Activated CD8-positive, alpha-beta memory T cell treated with anti-CD3 and anti-CD28 coated beads, Interleukin-2, amount 10 ng/mL, durations not matched to agents 7 days and 5 days (primary cell): ENCODE measurements at regions not wholly inside any gene's neighbourhood (a gene's known extent, or its start where the extent isn't known, plus 50 kb on each side); places are given as distances from the start of the nearest gene placed in this dataset.
"Not testable (repeated sequence)": the region's sequence is repeated elsewhere in the genome, so short reads cannot be mapped to it uniquely, and the experiment has no call there.

ENCODE experiments used
- ATAC-seq: fragments of 150-1000 bp; cut with Tn5 transposase; one replicate; pipeline ENCODE4 v1.10.0; 2021; ENCODE audit warnings: moderate library complexity
- CTCF ChIA-PET: fragments of 350-600 bp; sonication (Branson Sonifier 250); formaldehyde crosslinking; loops from one replicate; lab custom pipeline; 2021; ENCODE audit warnings: antibody characterized with exemption; lab: Charles Lee
- DNase-seq: peaks from one replicate; pipeline ENCODE4 v3.0.0-alpha.2; 2020
- H3K27ac Mint-ChIP-seq: one replicate; pipeline ENCODE4 v1.8.0; 2021; ENCODE audit warnings: mild to moderate bottlenecking, mixed read lengths
- H3K27me3 Mint-ChIP-seq: one replicate; pipeline ENCODE4 v1.8.0; 2021; ENCODE audit warnings: mixed read lengths
- H3K36me3 Mint-ChIP-seq: one replicate; pipeline ENCODE4 v1.8.0; 2021; ENCODE audit warnings: mild to moderate bottlenecking, mixed read lengths
- H3K4me1 Mint-ChIP-seq: one replicate; pipeline ENCODE4 v1.8.0; 2021; ENCODE audit warnings: mixed read lengths
- H3K4me3 Mint-ChIP-seq: one replicate; pipeline ENCODE4 v1.8.0; 2021; ENCODE audit warnings: mild to moderate bottlenecking, moderate library complexity, mixed read lengths
- H3K9me3 Mint-ChIP-seq: one replicate; pipeline ENCODE4 v1.8.0; 2022; ENCODE audit warnings: low read depth, mixed read lengths

DNA sequence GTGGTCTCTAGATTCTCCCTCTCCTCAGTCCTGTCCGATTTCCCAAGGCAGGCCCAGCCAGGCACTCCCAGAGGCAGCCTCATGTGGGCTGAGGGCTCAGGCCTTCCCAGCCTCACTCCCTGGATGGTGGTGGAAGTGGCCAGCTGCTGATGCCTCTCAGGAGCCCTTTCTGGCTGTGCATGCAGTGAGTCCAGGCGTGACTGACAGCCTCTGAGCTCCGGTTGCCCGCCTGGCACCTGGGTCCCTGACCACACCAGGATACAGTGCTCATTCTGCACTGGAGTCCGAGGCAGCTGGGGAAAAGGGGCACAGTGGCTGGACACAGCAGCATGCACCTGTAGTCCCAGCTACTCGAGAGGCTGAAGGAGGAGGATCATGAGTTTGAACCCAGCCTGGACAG lies 132.6 kb downstream of the CUL2 start:
- Mint-ChIP-seq H3K27me3 (no peaks in the 10 kb centered on the region), H3K4me3 (no peak overlapping the region), H3K9me3 (no peaks in the 10 kb centered on the region), H3K4me1 (no peaks in the 10 kb centered on the region), H3K36me3 (no peaks in the 10 kb centered on the region), H3K27ac (no peak overlapping the region)
- no peak for DNase-seq
- no peak for ATAC-seq
- CTCF ChIA-PET, result interaction anchor here (0.5 kb wide), 1 partner anchor 1744 kb away, joined by 3 read pairs; no protein-coding TSS in a partner anchor

DNA sequence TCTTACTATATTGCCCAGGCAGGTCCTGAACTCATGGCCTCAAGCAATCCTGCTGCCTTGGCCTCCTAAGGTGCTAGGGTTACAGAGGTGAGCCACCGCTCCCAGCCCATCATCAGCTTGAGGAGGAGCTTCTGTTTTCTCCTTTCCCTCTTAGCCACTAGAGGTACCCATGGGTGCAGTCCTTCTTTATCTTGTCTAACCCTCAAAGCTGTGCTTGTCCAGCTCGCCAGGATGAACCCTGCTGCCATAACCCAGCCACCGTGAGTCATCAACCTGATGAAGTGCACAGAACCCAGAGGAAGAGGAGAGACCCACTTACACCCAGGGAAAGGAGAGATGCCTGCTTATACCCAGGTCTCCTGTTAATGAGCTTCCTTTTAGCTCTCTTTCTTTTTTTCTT lies 133.4 kb downstream of the CUL2 start:
- CTCF ChIA-PET, result no interaction called here
- DNase-seq (no peak), ATAC-seq (no peak)
- no peaks in the 10 kb centered on the region for H3K36me3 Mint-ChIP-seq
- no peaks in the 10 kb centered on the region for H3K4me1 Mint-ChIP-seq
- H3K27ac Mint-ChIP-seq, result no peak overlapping the region
- no peaks in the 10 kb centered on the region for H3K27me3 Mint-ChIP-seq
- H3K4me3 Mint-ChIP-seq, result no peak overlapping the region
- no peaks in the 10 kb centered on the region for H3K9me3 Mint-ChIP-seq

DNA sequence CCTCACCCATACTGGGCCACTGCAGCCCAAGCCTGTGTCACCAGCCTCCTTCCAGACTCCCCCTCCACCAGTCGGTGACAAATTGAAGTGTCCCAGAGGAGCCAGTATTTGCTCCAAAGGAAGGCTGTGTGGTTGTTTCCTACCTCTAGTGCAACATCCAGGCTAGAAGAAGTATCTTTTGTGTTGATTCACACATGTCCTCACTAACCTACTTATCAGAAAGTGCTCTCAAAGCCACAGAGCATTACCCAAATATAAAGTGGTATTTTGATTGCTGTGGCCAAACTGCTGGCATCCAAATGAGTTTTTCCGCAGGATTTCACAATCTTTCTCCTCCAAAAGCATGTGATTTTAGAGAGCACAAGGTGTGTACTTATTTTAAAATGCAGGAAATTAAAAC lies 134.8 kb downstream of the CUL2 start:
- H3K4me1 Mint-ChIP-seq, result no peaks in the 10 kb centered on the region
- CTCF ChIA-PET, result no interaction called here
- no peaks in the 10 kb centered on the region for H3K27me3 Mint-ChIP-seq
- no peaks in the 10 kb centered on the region for H3K9me3 Mint-ChIP-seq
- no peak overlapping the region for H3K27ac Mint-ChIP-seq
- no peak for DNase-seq
- H3K4me3 Mint-ChIP-seq, result no peak overlapping the region
- ATAC-seq, result no peak
- H3K36me3 Mint-ChIP-seq, result no peaks in the 10 kb centered on the region

DNA sequence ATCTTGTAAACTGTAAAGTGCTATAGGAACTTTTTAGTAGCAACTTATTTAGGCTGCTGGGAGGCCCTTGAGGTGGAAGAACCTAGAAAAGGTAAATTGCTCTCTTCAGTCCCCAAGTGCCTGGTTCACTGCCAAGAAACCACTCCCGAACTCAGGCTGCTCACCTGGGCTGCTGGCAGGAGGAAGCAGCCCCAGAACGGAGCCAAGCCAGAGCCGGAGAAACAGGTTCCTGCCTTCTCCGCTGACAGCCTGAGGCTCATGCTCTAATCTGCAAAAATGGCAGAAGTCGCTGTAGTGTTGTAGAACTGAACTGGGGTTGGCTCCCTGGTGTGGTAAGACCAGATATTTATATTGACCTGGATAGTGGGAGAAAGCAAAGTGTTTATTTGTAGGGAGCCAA lies 136.0 kb downstream of the CUL2 start:
- ATAC-seq, result no peak

DNA sequence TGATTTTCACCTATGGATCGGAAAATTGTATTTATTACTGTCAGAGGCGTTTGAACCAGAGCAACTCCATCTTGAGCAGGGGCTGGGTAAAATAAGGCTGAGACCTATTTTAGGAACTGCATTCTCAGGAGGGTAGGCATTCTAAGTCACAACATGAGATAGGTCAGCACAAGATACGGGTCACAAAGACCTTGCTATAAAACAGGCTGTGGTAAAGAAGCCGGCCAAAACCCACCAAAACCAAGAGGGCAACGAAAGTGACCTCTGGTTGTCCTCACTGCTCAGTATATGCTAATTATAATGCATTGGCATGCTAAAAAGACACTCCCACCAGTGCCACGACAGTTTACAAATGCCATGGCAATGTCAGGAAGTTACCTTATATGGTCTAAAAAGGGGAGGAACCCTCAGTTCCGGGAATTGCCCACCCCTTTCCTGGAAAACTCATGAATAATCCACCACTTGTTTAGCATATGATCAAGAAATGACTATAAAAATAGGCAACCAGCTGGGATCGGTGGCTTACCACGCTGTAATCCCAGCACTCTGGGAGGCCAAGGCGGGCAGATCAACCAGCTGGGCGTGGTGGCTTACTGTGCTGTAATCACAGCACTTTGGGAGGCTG lies 136.3 kb upstream of the PARD3 start:
- H3K27me3 Mint-ChIP-seq, H3K27ac Mint-ChIP-seq, H3K4me3 Mint-ChIP-seq: not testable (repeated sequence)

More for the DNA sequence above, 136.0 kb downstream of the CUL2 start:
- H3K4me3 Mint-ChIP-seq, result no peak overlapping the region
- CTCF ChIA-PET, result no interaction called here
- no peaks in the 10 kb centered on the region for H3K4me1 Mint-ChIP-seq
- DNase-seq, result no peak
- H3K36me3 Mint-ChIP-seq, result no peaks in the 10 kb centered on the region
- H3K9me3 Mint-ChIP-seq, result no peaks in the 10 kb centered on the region
- H3K27ac Mint-ChIP-seq, result no peak overlapping the region
- H3K27me3 Mint-ChIP-seq, result no peaks in the 10 kb centered on the region

DNA sequence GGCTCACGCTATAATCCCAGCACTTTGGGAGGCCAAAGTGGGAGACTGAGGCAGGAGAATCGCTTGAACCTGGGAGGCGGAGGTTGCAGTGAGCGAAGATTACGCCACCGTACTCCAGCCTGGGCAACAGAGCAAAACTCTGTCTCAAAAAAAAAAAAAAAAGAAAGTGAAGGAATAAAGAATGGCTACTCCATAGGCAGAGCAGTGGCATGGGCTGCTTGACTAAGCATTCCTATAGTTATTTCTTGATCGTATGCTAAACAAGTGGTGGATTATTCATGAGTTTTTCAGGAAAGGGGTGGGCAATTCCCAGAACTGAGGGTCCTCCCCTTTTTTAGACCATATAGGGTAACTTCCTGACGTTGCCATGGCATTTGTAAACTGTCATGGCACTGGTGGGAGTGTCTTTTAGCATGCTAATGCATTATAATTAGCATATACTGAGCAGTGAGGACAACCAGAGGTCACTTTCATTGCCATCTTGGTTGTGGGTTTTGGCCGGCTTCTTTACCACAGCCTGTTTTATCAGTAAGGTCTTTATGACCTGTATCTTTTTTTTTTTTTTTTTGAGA lies 130.9 kb upstream of the PARD3 start:
- H3K4me3 Mint-ChIP-seq, CTCF ChIA-PET, H3K9me3 Mint-ChIP-seq, H3K36me3 Mint-ChIP-seq, H3K27ac Mint-ChIP-seq, DNase-seq, ATAC-seq, H3K27me3 Mint-ChIP-seq, H3K4me1 Mint-ChIP-seq: not testable (repeated sequence)

More for the DNA sequence above, 136.3 kb upstream of the PARD3 start:
- H3K9me3 Mint-ChIP-seq, H3K4me1 Mint-ChIP-seq, H3K36me3 Mint-ChIP-seq, ATAC-seq, DNase-seq, CTCF ChIA-PET: not testable (repeated sequence)

DNA sequence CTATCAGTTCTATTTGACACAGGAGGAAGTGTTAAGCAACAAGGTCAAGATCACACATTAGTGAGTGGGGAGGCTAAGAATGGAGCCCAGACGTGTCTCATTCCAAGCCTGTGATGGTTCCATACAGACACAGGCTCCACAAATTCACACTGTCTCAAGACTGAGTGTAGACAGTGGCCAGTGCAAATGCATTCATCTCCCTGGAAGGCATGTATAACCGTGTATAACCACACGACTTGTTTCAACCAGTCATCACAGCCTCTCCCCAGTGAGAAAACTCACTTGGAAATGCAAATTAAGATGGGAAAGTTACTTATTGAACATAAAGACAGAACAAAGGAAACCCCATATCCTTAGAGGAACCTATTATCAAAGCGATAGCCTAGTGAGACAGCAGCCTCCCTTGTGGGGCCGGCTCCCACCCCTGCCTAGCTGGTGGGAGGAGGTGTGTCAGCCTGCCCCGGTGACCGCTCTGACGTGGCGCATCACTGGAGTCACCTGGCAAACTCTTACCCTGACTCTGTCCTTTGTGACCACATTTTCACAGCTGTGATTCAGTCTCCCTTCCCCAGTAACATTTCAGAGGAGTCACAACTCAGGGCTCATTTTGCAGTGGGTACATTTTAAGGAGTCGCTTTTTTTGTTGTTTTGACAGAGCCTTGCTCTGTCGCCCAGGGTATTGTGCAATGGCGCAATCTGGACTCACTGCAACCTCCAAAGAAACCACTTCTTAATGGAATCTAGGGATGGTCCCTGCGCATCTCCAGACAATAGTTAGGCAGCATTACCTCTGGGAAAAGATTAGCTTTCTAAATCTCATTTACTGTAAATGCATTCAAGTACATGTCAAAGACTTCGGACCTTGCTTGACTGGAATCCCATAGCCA lies 126.6 kb upstream of the PARD3 start:
- DNase-seq, result no peak

DNA sequence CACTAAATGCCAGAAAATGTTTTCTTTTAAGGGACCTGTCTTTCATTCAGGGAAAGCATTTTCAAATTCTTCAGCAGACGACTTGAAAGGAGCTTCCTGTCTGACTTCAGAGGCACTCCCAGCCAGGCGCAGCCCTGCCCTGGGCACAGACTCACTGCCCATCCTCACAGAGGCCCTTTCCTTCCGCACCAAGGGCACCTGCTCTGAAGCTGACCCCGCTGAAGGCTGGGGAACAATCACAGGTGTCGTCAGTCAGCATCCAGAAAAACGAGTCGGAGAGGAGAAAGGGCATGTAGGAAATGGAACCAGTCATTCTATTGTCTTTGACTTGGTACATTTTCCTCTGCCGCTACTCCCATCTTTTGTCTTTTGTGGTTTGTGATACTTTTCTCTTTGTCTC lies 125.3 kb upstream of the PARD3 start:
- CTCF ChIA-PET, result no interaction called here
- no peak for ATAC-seq
- no peak for DNase-seq
- Mint-ChIP-seq H3K4me3 (no peak overlapping the region), H3K36me3 (no peaks in the 10 kb centered on the region), H3K9me3 (no peaks in the 10 kb centered on the region), H3K27ac (no peak overlapping the region), H3K4me1 (no peaks in the 10 kb centered on the region), H3K27me3 (no peaks in the 10 kb centered on the region)

More for the DNA sequence above, 126.6 kb upstream of the PARD3 start:
- Mint-ChIP-seq H3K36me3 (no peaks in the 10 kb centered on the region), H3K4me3 (no peak overlapping the region), H3K4me1 (no peaks in the 10 kb centered on the region), H3K9me3 (no peaks in the 10 kb centered on the region), H3K27ac (no peak overlapping the region), H3K27me3 (no peaks in the 10 kb centered on the region)
- CTCF ChIA-PET, result no interaction called here
- no peak for ATAC-seq

DNA sequence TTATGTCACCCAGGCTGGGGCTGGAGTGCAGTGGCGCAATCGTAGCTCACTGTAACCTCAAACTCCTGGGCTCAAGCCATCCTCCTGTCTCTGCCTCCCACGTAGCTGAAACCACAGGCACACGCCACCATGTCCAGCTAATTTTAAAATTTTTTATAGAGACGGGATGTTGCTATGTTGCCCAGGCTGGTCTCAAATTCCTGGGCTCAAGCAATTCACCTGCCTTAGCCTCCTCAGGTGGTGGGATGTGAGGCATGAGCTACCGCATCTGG lies 123.2 kb upstream of the PARD3 start:
- no peaks in the 10 kb centered on the region for H3K27me3 Mint-ChIP-seq
- no peak for ATAC-seq

DNA sequence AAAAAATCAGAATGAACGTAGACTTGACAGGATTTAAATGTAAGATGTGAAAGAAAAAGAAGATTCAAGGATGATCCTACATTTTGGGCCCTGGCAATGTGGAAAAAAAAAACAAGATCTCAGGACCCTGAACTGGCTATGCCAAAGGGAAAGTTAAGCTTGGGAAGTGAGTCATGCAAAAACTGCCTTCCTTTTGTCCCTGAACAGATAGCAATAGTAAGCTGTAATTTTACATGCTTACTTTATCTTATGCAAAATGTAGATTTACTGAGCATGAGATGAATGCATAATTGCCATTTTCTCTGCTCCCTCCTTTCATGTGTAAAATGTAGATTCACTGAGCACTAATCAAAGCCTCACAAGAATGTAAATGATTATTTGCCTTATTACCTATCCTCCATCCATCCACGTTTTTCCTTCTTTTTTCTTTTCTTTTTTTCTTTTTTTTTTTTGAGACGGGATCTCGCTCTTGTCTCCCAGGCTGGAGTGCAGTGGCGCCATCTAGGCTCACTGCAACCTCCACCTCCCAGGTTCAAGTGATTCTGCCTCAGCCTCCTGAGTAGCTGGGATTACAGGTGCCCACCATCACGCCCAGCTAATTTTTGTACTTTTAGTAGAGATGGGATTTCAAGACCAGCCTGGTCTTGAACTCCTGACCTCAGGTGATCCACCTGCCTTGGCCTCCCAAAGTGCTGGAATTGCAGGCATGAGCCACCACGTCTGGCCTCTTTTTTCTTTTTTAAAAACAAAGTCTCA lies 122.7 kb upstream of the PARD3 start:
- CTCF ChIA-PET, H3K36me3 Mint-ChIP-seq, DNase-seq, ATAC-seq, H3K4me1 Mint-ChIP-seq, H3K9me3 Mint-ChIP-seq, H3K27ac Mint-ChIP-seq, H3K4me3 Mint-ChIP-seq, H3K27me3 Mint-ChIP-seq: not testable (repeated sequence)

More for the DNA sequence above, 123.2 kb upstream of the PARD3 start:
- CTCF ChIA-PET, result no interaction called here
- H3K36me3 Mint-ChIP-seq, result no peaks in the 10 kb centered on the region
- no peak for DNase-seq
- H3K4me1 Mint-ChIP-seq, result no peaks in the 10 kb centered on the region
- H3K27ac Mint-ChIP-seq, result no peak overlapping the region
- no peaks in the 10 kb centered on the region for H3K9me3 Mint-ChIP-seq
- H3K4me3 Mint-ChIP-seq, result no peak overlapping the region

DNA sequence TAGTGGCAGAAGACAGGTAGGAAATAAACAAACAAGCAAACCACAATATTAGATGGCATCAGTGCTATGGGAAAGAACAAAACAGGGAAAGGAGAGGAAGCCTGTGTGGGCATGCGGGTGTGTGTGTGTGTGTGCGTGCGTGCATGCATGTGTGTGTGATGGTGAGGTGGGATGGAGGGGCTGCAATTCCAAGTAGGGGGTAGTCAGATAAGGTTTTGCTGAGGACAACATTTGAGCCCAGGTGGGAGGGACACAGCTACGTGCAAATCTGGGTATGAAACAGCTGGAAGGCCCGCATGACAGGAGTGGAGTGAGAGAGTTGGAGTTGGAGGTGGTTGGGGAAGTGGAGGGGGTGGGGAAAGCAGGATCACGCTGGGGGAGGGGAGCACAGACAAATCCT lies 121.0 kb upstream of the PARD3 start:
- Mint-ChIP-seq H3K27ac (no peak overlapping the region), H3K36me3 (no peaks in the 10 kb centered on the region), H3K4me1 (no peaks in the 10 kb centered on the region), H3K9me3 (no peaks in the 10 kb centered on the region), H3K27me3 (no peaks in the 10 kb centered on the region), H3K4me3 (no peak overlapping the region)
- no peak for ATAC-seq
- DNase-seq, result no peak
- CTCF ChIA-PET, result no interaction called here

DNA sequence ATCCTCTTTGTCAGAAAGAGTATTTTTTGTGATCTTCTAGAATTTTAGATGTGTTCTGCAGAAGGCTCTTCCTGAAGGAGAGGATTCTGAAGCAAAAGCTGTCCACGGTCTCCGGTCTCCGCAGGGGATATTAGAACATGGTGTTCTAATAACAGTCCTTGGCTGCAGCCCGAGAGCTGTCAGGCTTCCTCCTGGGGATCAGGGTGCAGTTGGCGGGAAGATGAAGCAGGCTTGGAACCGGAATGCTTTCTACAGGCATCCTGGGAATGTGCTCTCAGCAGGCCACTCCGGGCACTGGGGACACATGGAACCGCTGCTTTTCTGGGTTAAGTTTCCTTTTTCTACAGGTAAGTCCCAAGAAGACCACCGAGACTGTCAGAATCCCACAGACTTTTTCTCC lies 118.6 kb upstream of the PARD3 start:
- Mint-ChIP-seq H3K9me3 (no peaks in the 10 kb centered on the region), H3K4me3 (no peak overlapping the region), H3K36me3 (no peaks in the 10 kb centered on the region), H3K27ac (no peak overlapping the region), H3K4me1 (no peaks in the 10 kb centered on the region), H3K27me3 (no peaks in the 10 kb centered on the region)
- DNase-seq, result no peak
- no peak for ATAC-seq
- CTCF ChIA-PET, result no interaction called here

DNA sequence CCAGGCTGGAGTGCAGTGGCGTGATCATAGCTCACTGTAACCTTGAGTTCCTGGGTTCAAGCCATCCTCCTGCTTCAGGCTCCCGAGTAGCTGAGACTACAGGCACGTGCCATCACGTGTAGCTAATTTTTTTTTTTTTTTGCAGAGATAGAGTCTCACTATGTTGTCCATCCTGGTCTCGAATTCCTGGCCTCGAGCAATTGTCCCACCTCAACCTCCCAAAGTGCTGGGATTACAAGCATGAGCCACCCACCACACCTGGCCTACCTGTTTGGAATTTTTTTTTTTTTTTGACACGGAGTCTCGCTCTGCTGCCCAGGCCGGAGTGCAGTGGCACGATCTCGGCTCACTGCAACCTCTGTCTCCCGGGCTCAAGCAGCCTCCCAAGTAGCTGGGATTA lies 117.1 kb upstream of the PARD3 start:
- no peaks in the 10 kb centered on the region for H3K4me1 Mint-ChIP-seq
- no peak for ATAC-seq
- CTCF ChIA-PET, result no interaction called here
- DNase-seq, result no peak
- H3K9me3 Mint-ChIP-seq, result no peaks in the 10 kb centered on the region
- no peak overlapping the region for H3K4me3 Mint-ChIP-seq
- no peaks in the 10 kb centered on the region for H3K27me3 Mint-ChIP-seq
- no peaks in the 10 kb centered on the region for H3K36me3 Mint-ChIP-seq
- H3K27ac Mint-ChIP-seq, result no peak overlapping the region
